OCI-LY1 (cell line): ENCODE measurements at regions not wholly inside any gene's neighbourhood (a gene's known extent, or its start where the extent isn't known, plus 50 kb on each side); places are given as distances from the start of the nearest gene placed in this dataset.
"Not testable (repeated sequence)": the region's sequence is repeated elsewhere in the genome, so short reads cannot be mapped to it uniquely, and the experiment has no call there.

Experiments used
- EZH2 ChIP-seq: fragments of 200-600 bp; sonication (generic), shearing (Covaris generic); IDR thresholded peaks from 2 replicates; pipeline ENCODE4 v1.8.0; 2017; ENCODE audit warnings: borderline replicate concordance, mixed run types, mild to moderate bottlenecking, antibody characterized with exemption, low read length, moderate library complexity, mixed read lengths
- TF ChIP-seq, protein P1 (sequence below): fragments of 200-600 bp; sonication (generic), shearing (Covaris generic); IDR thresholded peaks from 2 replicates; pipeline ENCODE4 v1.5.1; 2017; ENCODE audit warnings: mild to moderate bottlenecking, antibody characterized with exemption, low read length, moderate library complexity, mixed read lengths

GRCh38 chr1:208488432-208488831 is 244.2 kb upstream of the PLXNA2 start:
- TF ChIP-seq, protein P1, sequence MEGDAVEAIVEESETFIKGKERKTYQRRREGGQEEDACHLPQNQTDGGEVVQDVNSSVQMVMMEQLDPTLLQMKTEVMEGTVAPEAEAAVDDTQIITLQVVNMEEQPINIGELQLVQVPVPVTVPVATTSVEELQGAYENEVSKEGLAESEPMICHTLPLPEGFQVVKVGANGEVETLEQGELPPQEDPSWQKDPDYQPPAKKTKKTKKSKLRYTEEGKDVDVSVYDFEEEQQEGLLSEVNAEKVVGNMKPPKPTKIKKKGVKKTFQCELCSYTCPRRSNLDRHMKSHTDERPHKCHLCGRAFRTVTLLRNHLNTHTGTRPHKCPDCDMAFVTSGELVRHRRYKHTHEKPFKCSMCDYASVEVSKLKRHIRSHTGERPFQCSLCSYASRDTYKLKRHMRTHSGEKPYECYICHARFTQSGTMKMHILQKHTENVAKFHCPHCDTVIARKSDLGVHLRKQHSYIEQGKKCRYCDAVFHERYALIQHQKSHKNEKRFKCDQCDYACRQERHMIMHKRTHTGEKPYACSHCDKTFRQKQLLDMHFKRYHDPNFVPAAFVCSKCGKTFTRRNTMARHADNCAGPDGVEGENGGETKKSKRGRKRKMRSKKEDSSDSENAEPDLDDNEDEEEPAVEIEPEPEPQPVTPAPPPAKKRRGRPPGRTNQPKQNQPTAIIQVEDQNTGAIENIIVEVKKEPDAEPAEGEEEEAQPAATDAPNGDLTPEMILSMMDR, result not testable (repeated sequence)
- TF ChIP-seq EZH2, result not testable (repeated sequence)
